ENCODE measurements at regions not wholly inside any gene's neighbourhood (a gene's known extent, or its start where the extent isn't known, plus 50 kb on each side); places are given as distances from the start of the nearest gene placed in this dataset.

- no peak for DNase-seq (ENCODE audit: low spot score)
These were observed 68.4 kb upstream of the ELAC2 start for GRCh38 chr17:13086142-13086769.

- DNase-seq (ENCODE audit: low spot score) = no peak
These were observed 67.8 kb upstream of the ELAC2 start for GRCh38 chr17:13085578-13085977.

GRCh38 chr17:13084420-13084819 lies 66.6 kb upstream of the ELAC2 start:
- DNase-seq (ENCODE audit: low spot score) = no peak

- no peak for DNase-seq (ENCODE audit: low spot score)
These were observed 61.0 kb upstream of the ELAC2 start for GRCh38 chr17:13078591-13079385.

GRCh38 chr17:13076905-13077304 lies 59.1 kb upstream of the ELAC2 start:
- DNase-seq (ENCODE audit: low spot score) = no peak

- no peak for DNase-seq (ENCODE audit: low spot score)
These were observed 56.2 kb upstream of the ELAC2 start for GRCh38 chr17:13074026-13074425.

GRCh38 chr17:13073018-13073417 lies 55.2 kb upstream of the ELAC2 start:
- DNase-seq (ENCODE audit: low spot score) = no peak

- no peak for DNase-seq (ENCODE audit: low spot score)
These were observed 52.9 kb upstream of the ELAC2 start for GRCh38 chr17:13070732-13071131.

- DNase-seq (ENCODE audit: low spot score) = no peak
These were observed 49.9 kb upstream of the ELAC2 start for GRCh38 chr17:13067629-13068303.
